Activated T-cell treated with anti-CD3 and anti-CD28 coated beads, Interleukin-2, amount 50 U/mL, for 72 hours (primary cell): ENCODE measurements at regions not wholly inside any gene's neighbourhood (a gene's known extent, or its start where the extent isn't known, plus 50 kb on each side); places are given as distances from the start of the nearest gene placed in this dataset.
"Not testable (repeated sequence)": the region's sequence is repeated elsewhere in the genome, so short reads cannot be mapped to it uniquely, and the experiment has no call there.

Experiments used
- ATAC-seq, 2 donors: fragments of 150-1000 bp; cut with Tn5 transposase; replicated peaks in 1 of 2; 2 replicates each; pipeline ENCODE4 v1.10.0; 2021; ENCODE audit warnings: moderate library complexity in 2 of 2, mild to moderate bottlenecking in 1 of 2
- DNase-seq, 2 donors: peaks; one replicate each; pipeline ENCODE4 v3.0.0; 2021 to 2022; ENCODE audit warnings: mixed read lengths in 1 of 2
- H3K27ac Mint-ChIP-seq: one replicate; pipeline ENCODE4 v1.8.0; 2022; ENCODE audit warnings: mild to moderate bottlenecking, moderate library complexity, mixed read lengths
- H3K27me3 Mint-ChIP-seq: one replicate; pipeline ENCODE4 v1.8.0; 2022; ENCODE audit warnings: low read depth, mixed read lengths
- H3K36me3 Mint-ChIP-seq, 2 donors: one replicate each; pipeline ENCODE4 v1.8.0; 2022; ENCODE audit warnings: mixed read lengths in 2 of 2, mild to moderate bottlenecking in 1 of 2; ENCODE audit not compliant: insufficient read depth in 2 of 2
- H3K4me1 Mint-ChIP-seq: one replicate; pipeline ENCODE4 v1.8.0; 2022; ENCODE audit warnings: low read depth, mixed read lengths
- H3K4me3 Mint-ChIP-seq, 2 donors: one replicate each; pipeline ENCODE4 v1.8.0; 2022; ENCODE audit warnings: mild to moderate bottlenecking in 2 of 2, mixed read lengths in 2 of 2, moderate library complexity in 2 of 2
- H3K9me3 Mint-ChIP-seq, 2 donors: one replicate each; pipeline ENCODE4 v1.8.0; 2022; ENCODE audit warnings: mixed read lengths in 2 of 2

- Mint-ChIP-seq H3K4me3 (no peak overlapping the region), H3K27me3 (no peaks in the 10 kb centered on the region), H3K27ac (no peak overlapping the region), H3K9me3 (peaks cover 2 to 7% of the 10 kb centered on the region in 2 donors), H3K36me3 (no peaks in the 10 kb centered on the region), H3K4me1 (no peaks in the 10 kb centered on the region)
- ATAC-seq (no peak), DNase-seq (no peak)
These were observed 321.3 kb upstream of the MBL2 start for GRCh38 chr10:53093878-53094277.

GRCh38 chr10:53091574-53091973 is 319.0 kb upstream of the MBL2 start:
- ATAC-seq (no peak), DNase-seq (no peak)
- peaks cover 2 to 3% of the 10 kb centered on the region in 2 donors for H3K9me3 Mint-ChIP-seq
- H3K27ac Mint-ChIP-seq, result no peak overlapping the region
- H3K4me1 Mint-ChIP-seq, result no peaks in the 10 kb centered on the region
- H3K4me3 Mint-ChIP-seq, result no peak overlapping the region
- no peaks in the 10 kb centered on the region for H3K36me3 Mint-ChIP-seq
- H3K27me3 Mint-ChIP-seq, result no peaks in the 10 kb centered on the region

GRCh38 chr10:53088961-53089360 is 316.4 kb upstream of the MBL2 start:
- no peaks in the 10 kb centered on the region for H3K4me1 Mint-ChIP-seq
- peaks cover 6 to 7% of the 10 kb centered on the region in 2 donors for H3K9me3 Mint-ChIP-seq
- peaks cover 2 to 7% of the 10 kb centered on the region in 2 donors for H3K36me3 Mint-ChIP-seq
- DNase-seq, result no peak
- H3K27ac Mint-ChIP-seq, result no peak overlapping the region
- no peak overlapping the region for H3K4me3 Mint-ChIP-seq
- no peaks in the 10 kb centered on the region for H3K27me3 Mint-ChIP-seq
- ATAC-seq, result no peak

- Mint-ChIP-seq H3K9me3 (peaks cover 3% of the 10 kb centered on the region in 2 donors), H3K27me3 (no peaks in the 10 kb centered on the region), H3K4me3 (no peak overlapping the region), H3K27ac (no peak overlapping the region), H3K36me3 (peaks cover 0 to 2% of the 10 kb centered on the region in 2 donors), H3K4me1 (no peaks in the 10 kb centered on the region)
- no peak for DNase-seq
- ATAC-seq, result no peak
These were observed 306.7 kb upstream of the MBL2 start for GRCh38 chr10:53079283-53079682.

GRCh38 chr10:53076948-53077347 is 304.4 kb upstream of the MBL2 start:
- Mint-ChIP-seq H3K27me3 (no peaks in the 10 kb centered on the region), H3K4me1 (no peaks in the 10 kb centered on the region), H3K4me3 (no peak overlapping the region), H3K27ac (no peak overlapping the region), H3K9me3 (peaks cover 0 to 4% of the 10 kb centered on the region in 2 donors), H3K36me3 (no peaks in the 10 kb centered on the region)
- DNase-seq (no peak), ATAC-seq (no peak)

- no peak for ATAC-seq
- no peaks in the 10 kb centered on the region for H3K27me3 Mint-ChIP-seq
- no peaks in the 10 kb centered on the region for H3K4me1 Mint-ChIP-seq
- no peaks in the 10 kb centered on the region for H3K36me3 Mint-ChIP-seq
- no peak overlapping the region for H3K27ac Mint-ChIP-seq
- H3K9me3 Mint-ChIP-seq, result peaks cover 0 to 4% of the 10 kb centered on the region in 2 donors
- H3K4me3 Mint-ChIP-seq, result no peak overlapping the region
- no peak for DNase-seq
These were observed 302.9 kb upstream of the MBL2 start for GRCh38 chr10:53075469-53075868.

- H3K36me3 Mint-ChIP-seq, result no peaks in the 10 kb centered on the region
- H3K9me3 Mint-ChIP-seq, result peaks cover 2 to 4% of the 10 kb centered on the region in 2 donors
- H3K27ac Mint-ChIP-seq, result no peak overlapping the region
- H3K27me3 Mint-ChIP-seq, result no peaks in the 10 kb centered on the region
- ATAC-seq (no peak), DNase-seq (no peak)
- no peaks in the 10 kb centered on the region for H3K4me1 Mint-ChIP-seq
- H3K4me3 Mint-ChIP-seq, result no peak overlapping the region
These were observed 299.6 kb upstream of the MBL2 start for GRCh38 chr10:53072144-53072543.

GRCh38 chr10:53071505-53072125 is 299.0 kb upstream of the MBL2 start:
- Mint-ChIP-seq H3K27ac (no peak overlapping the region), H3K4me3 (no peak overlapping the region), H3K36me3 (no peaks in the 10 kb centered on the region), H3K9me3 (peaks cover 2 to 4% of the 10 kb centered on the region in 2 donors), H3K4me1 (no peaks in the 10 kb centered on the region), H3K27me3 (no peaks in the 10 kb centered on the region)
- ATAC-seq, result no peak
- DNase-seq, result no peak

GRCh38 chr10:53069013-53069412 is 296.4 kb upstream of the MBL2 start:
- H3K36me3 Mint-ChIP-seq, result no peaks in the 10 kb centered on the region
- no peak for ATAC-seq
- no peak overlapping the region for H3K27ac Mint-ChIP-seq
- DNase-seq, result no peak
- H3K4me3 Mint-ChIP-seq, result no peak overlapping the region
- H3K27me3 Mint-ChIP-seq, result no peaks in the 10 kb centered on the region
- H3K9me3 Mint-ChIP-seq, result peaks cover 1 to 2% of the 10 kb centered on the region in 2 donors
- no peaks in the 10 kb centered on the region for H3K4me1 Mint-ChIP-seq

GRCh38 chr10:53064614-53065013 is 292.0 kb upstream of the MBL2 start:
- Mint-ChIP-seq H3K9me3 (peaks cover 7 to 12% of the 10 kb centered on the region in 2 donors), H3K4me3 (no peak overlapping the region)

GRCh38 chr10:53063805-53064204 is 291.2 kb upstream of the MBL2 start:
- ATAC-seq (no peak), DNase-seq (no peak)
- Mint-ChIP-seq H3K9me3 (peaks cover 7 to 14% of the 10 kb centered on the region in 2 donors), H3K27me3 (no peaks in the 10 kb centered on the region), H3K27ac (no peak overlapping the region), H3K4me1 (no peaks in the 10 kb centered on the region), H3K4me3 (no peak overlapping the region), H3K36me3 (no peaks in the 10 kb centered on the region)

More at GRCh38 chr10:53064614-53065013, 292.0 kb upstream of the MBL2 start:
- no peaks in the 10 kb centered on the region for H3K27me3 Mint-ChIP-seq
- H3K4me1 Mint-ChIP-seq, result no peaks in the 10 kb centered on the region
- DNase-seq (no peak), ATAC-seq (no peak)
- H3K27ac Mint-ChIP-seq, result no peak overlapping the region
- no peaks in the 10 kb centered on the region for H3K36me3 Mint-ChIP-seq

- Mint-ChIP-seq H3K27ac (no peak overlapping the region), H3K4me3 (no peak overlapping the region), H3K36me3 (no peaks in the 10 kb centered on the region), H3K4me1 (no peaks in the 10 kb centered on the region), H3K9me3 (peaks cover 0 to 9% of the 10 kb centered on the region in 2 donors), H3K27me3 (no peaks in the 10 kb centered on the region)
- ATAC-seq (no peak), DNase-seq (no peak)
These were observed 280.1 kb upstream of the MBL2 start for GRCh38 chr10:53052521-53053164.

- Mint-ChIP-seq H3K4me1 (no peaks in the 10 kb centered on the region), H3K9me3 (peaks cover 3 to 7% of the 10 kb centered on the region in 2 donors), H3K27me3 (no peaks in the 10 kb centered on the region), H3K36me3 (peaks cover 0 to 1% of the 10 kb centered on the region in 2 donors), H3K27ac (no peak overlapping the region), H3K4me3 (no peak overlapping the region)
- DNase-seq (no peak), ATAC-seq (no peak)
These were observed 272.7 kb upstream of the MBL2 start for GRCh38 chr10:53045315-53045714.

GRCh38 chr10:53035823-53036222 is 263.2 kb upstream of the MBL2 start:
- H3K4me1 Mint-ChIP-seq, ATAC-seq, H3K4me3 Mint-ChIP-seq, H3K9me3 Mint-ChIP-seq, H3K27ac Mint-ChIP-seq, H3K36me3 Mint-ChIP-seq, DNase-seq, H3K27me3 Mint-ChIP-seq: not testable (repeated sequence)
